Thyroid gland (tissue), 4 donors: ENCODE measurements at regions not wholly inside any gene's neighbourhood (a gene's known extent, or its start where the extent isn't known, plus 50 kb on each side); places are given as distances from the start of the nearest gene placed in this dataset.

Source experiments
- POLR2A ChIP-seq, 2 donors: fragments of 450-650 bp; IDR thresholded peaks; one replicate each; pipeline ENCODE4 v1.6.1; 2017; ENCODE audit warnings: antibody characterized with exemption in 2 of 2, mild to moderate bottlenecking in 2 of 2, moderate library complexity in 1 of 2
- TF ChIP-seq, protein P1 (sequence below), 6 experiments: fragments of 200-600 bp in 3 of 6; fragments of 450-650 bp in 3 of 6; sonication (generic) in 3 of 6; IDR thresholded peaks; one replicate each; pipeline ENCODE4 v1.5.1; 2016 to 2019; ENCODE audit warnings: antibody characterized with exemption in 6 of 6, mild to moderate bottlenecking in 2 of 6, inconsistent platforms in 1 of 6, moderate library complexity in 1 of 6

DNA sequence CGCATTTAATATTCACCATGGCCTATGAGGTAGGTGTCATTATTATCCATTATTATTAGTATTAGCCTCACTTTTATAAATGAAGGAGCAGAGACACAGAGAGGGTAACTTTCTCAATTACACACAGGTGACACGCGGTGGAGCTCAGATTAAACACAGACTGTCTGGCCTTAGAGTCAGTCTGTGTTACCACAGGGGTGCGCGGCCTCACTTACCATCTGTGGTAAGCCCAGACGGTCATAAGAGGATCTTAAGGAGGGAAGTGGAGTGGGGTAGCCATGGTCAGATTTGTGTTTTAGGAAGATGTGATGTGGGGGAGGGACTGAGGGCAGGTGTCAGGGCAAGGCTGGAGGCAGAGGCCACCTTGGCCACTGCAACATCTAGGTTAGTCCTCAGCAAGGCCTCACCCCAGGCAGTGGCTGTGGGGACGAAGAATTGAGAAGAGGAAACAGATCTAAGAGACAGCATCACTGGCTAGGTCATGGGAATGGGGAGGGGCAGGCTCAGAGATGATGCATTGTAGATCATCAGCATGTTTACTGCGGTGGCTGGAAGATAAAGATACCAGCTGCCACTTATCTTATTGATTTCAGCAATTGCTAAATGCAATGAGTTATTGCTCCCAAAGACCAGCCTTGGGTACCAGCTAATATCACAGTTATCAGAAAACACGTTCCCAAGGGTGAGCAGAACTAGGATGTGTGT, 67.1 kb downstream of the SERPINA3 start:
- TF ChIP-seq, protein P1, sequence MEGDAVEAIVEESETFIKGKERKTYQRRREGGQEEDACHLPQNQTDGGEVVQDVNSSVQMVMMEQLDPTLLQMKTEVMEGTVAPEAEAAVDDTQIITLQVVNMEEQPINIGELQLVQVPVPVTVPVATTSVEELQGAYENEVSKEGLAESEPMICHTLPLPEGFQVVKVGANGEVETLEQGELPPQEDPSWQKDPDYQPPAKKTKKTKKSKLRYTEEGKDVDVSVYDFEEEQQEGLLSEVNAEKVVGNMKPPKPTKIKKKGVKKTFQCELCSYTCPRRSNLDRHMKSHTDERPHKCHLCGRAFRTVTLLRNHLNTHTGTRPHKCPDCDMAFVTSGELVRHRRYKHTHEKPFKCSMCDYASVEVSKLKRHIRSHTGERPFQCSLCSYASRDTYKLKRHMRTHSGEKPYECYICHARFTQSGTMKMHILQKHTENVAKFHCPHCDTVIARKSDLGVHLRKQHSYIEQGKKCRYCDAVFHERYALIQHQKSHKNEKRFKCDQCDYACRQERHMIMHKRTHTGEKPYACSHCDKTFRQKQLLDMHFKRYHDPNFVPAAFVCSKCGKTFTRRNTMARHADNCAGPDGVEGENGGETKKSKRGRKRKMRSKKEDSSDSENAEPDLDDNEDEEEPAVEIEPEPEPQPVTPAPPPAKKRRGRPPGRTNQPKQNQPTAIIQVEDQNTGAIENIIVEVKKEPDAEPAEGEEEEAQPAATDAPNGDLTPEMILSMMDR (IDR thresholded peaks at IDR 0.05) = no peak
- TF ChIP-seq POLR2A (IDR thresholded peaks at IDR 0.05) = no peak
